H9 (cell line): ENCODE measurements at regions not wholly inside any gene's neighbourhood (a gene's known extent, or its start where the extent isn't known, plus 50 kb on each side); places are given as distances from the start of the nearest gene placed in this dataset.

Experiments used
- DNase-seq: peaks from one replicate; pipeline ENCODE4 v3.0.0-alpha.2; 2017
- H2AFZ ChIP-seq: one replicate; pipeline ENCODE4 v1.6.1; 2013; ENCODE audit warnings: mild to moderate bottlenecking, low read length, control low read depth, moderate library complexity
- H2AK5ac ChIP-seq: 2 replicates; pipeline ENCODE4 v1.6.1; 2013; ENCODE audit warnings: low read length, control low read depth, mixed read lengths; ENCODE audit not compliant: insufficient read length
- H2BK120ac ChIP-seq: one replicate; pipeline ENCODE4 v1.6.1; 2013; ENCODE audit warnings: low read depth, mild to moderate bottlenecking, low read length, control low read depth, inconsistent platforms; ENCODE audit not compliant: poor library complexity, severe bottlenecking
- H2BK12ac ChIP-seq: 2 replicates; pipeline ENCODE4 v1.6.1; 2013; ENCODE audit warnings: low read length, control low read depth, mixed read lengths, low read depth; ENCODE audit not compliant: insufficient read length
- H2BK15ac ChIP-seq: 2 replicates; pipeline ENCODE4 v1.6.1; 2013; ENCODE audit warnings: low read depth, low read length, control low read depth
- H2BK20ac ChIP-seq: one replicate; pipeline ENCODE4 v1.6.1; 2013; ENCODE audit warnings: low read depth, mild to moderate bottlenecking, low read length, control low read depth, inconsistent platforms; ENCODE audit not compliant: poor library complexity, severe bottlenecking
- H2BK5ac ChIP-seq: 2 replicates; pipeline ENCODE4 v1.6.1; 2013; ENCODE audit warnings: low read length, control low read depth, mixed read lengths; ENCODE audit not compliant: insufficient read length
- H3K14ac ChIP-seq: 2 replicates; pipeline ENCODE4 v1.6.1; 2013; ENCODE audit warnings: low read length, control low read depth; ENCODE audit not compliant: insufficient read depth
- H3K18ac ChIP-seq: 2 replicates; pipeline ENCODE4 v1.6.1; 2013; ENCODE audit warnings: low read depth, mild to moderate bottlenecking, mixed read lengths, low read length, control low read depth; ENCODE audit not compliant: insufficient read length
- H3K23ac ChIP-seq: 2 replicates; pipeline ENCODE4 v1.6.1; 2013; ENCODE audit warnings: low read length, control low read depth, mixed read lengths, low read depth; ENCODE audit not compliant: insufficient read length
- H3K23me2 ChIP-seq: 2 replicates; pipeline ENCODE4 v1.6.1; 2013; ENCODE audit warnings: low read depth, mild to moderate bottlenecking, mixed read lengths, low read length, control low read depth; ENCODE audit not compliant: insufficient read length, poor library complexity, severe bottlenecking
- H3K27ac ChIP-seq: 2 replicates; pipeline ENCODE4 v1.5.1; 2013; ENCODE audit warnings: low read length, control low read depth, mixed read lengths, low read depth; ENCODE audit not compliant: insufficient read length
- H3K27me3 ChIP-seq: 2 replicates; pipeline ENCODE4 v1.6.1; 2013; ENCODE audit warnings: low read length, control low read depth, inconsistent platforms; ENCODE audit not compliant: insufficient read depth
- H3K4ac ChIP-seq: 2 replicates; pipeline ENCODE4 v1.6.1; 2013; ENCODE audit warnings: low read depth, mild to moderate bottlenecking, control low read depth, inconsistent platforms, low read length, moderate library complexity
- H3K4me1 ChIP-seq: 2 replicates; pipeline ENCODE4 v1.6.1; 2013; ENCODE audit warnings: low read length, control low read depth, inconsistent platforms; ENCODE audit not compliant: insufficient read depth
- H3K4me2 ChIP-seq: 2 replicates; pipeline ENCODE4 v1.6.1; 2013; ENCODE audit warnings: low read length, control low read depth, mixed read lengths; ENCODE audit not compliant: insufficient read length, insufficient read depth
- H3K56ac ChIP-seq: 2 replicates; pipeline ENCODE4 v1.6.1; 2013; ENCODE audit warnings: low read depth, mild to moderate bottlenecking, mixed read lengths, low read length, control low read depth; ENCODE audit not compliant: insufficient read length
- H3K79me1 ChIP-seq: 2 replicates; pipeline ENCODE4 v1.6.1; 2013; ENCODE audit warnings: low read depth, mild to moderate bottlenecking, moderate library complexity, low read length, control low read depth, inconsistent platforms; ENCODE audit not compliant: insufficient read depth, poor library complexity, severe bottlenecking
- H3K79me2 ChIP-seq: 2 replicates; pipeline ENCODE4 v1.6.1; 2013; ENCODE audit warnings: low read length, control low read depth, inconsistent platforms; ENCODE audit not compliant: insufficient read depth
- H3K9ac ChIP-seq: 2 replicates; pipeline ENCODE4 v1.6.1; 2013; ENCODE audit warnings: low read length, control low read depth, mixed read lengths; ENCODE audit not compliant: insufficient read length; ENCODE audit errors: extremely low read depth
- H3K9me3 ChIP-seq: one replicate; pipeline ENCODE4 v1.6.1; 2013; ENCODE audit warnings: low read depth, low read length, inconsistent platforms; ENCODE audit not compliant: control insufficient read depth
- H3T11ph ChIP-seq: one replicate; pipeline ENCODE4 v1.6.1; 2013; ENCODE audit warnings: mild to moderate bottlenecking, low read length, control low read depth, inconsistent platforms
- H4K20me1 ChIP-seq: one replicate; pipeline ENCODE4 v1.6.1; 2013; ENCODE audit not compliant: control insufficient read depth, insufficient read length, insufficient read depth
- H4K5ac ChIP-seq: 2 replicates; pipeline ENCODE4 v1.6.1; 2013; ENCODE audit warnings: low read depth, mild to moderate bottlenecking, mixed read lengths, low read length, control low read depth; ENCODE audit not compliant: insufficient read length
- H4K8ac ChIP-seq: replicated peaks from 2 replicates; pipeline ENCODE4 v1.6.1; 2013; ENCODE audit warnings: low read length, control low read depth, mixed read lengths, low read depth; ENCODE audit not compliant: insufficient read length
- H4K91ac ChIP-seq: 2 replicates; pipeline ENCODE4 v1.6.1; 2013; ENCODE audit warnings: low read depth, mild to moderate bottlenecking, moderate library complexity, mixed read lengths, low read length, control low read depth; ENCODE audit not compliant: insufficient read length
- H3K27ac Mint-ChIP-seq, 3 experiments: 2 replicates in 2 of 3; 3 replicates in 1 of 3; pipeline ENCODE4 v1.8.0; 2020 to 2021; ENCODE audit warnings: mixed read lengths in 3 of 3, mild to moderate bottlenecking in 1 of 3, moderate library complexity in 1 of 3
- H3K27me3 Mint-ChIP-seq: 2 replicates; pipeline ENCODE4 v1.8.0; 2021; ENCODE audit warnings: low read depth, mild to moderate bottlenecking, moderate library complexity, mixed read lengths
- H3K36me3 Mint-ChIP-seq, 3 experiments: 2 replicates in 2 of 3; 3 replicates in 1 of 3; pipeline ENCODE4 v1.8.0; 2020 to 2021; ENCODE audit warnings: low read depth in 3 of 3, mixed read lengths in 3 of 3; ENCODE audit not compliant: insufficient read depth in 1 of 3
- H3K4me1 Mint-ChIP-seq, 2 experiments: 2 replicates each; pipeline ENCODE4 v1.8.0; 2020; ENCODE audit warnings: mixed read lengths in 2 of 2
- H3K4me3 Mint-ChIP-seq, 2 experiments: 2 replicates in 1 of 2; 3 replicates in 1 of 2; pipeline ENCODE4 v1.8.0; 2020 to 2021; ENCODE audit warnings: mild to moderate bottlenecking in 2 of 2, mixed read lengths in 2 of 2, moderate library complexity in 1 of 2
- H3K9me3 Mint-ChIP-seq, 2 experiments: 2 replicates in 1 of 2; 3 replicates in 1 of 2; pipeline ENCODE4 v1.8.0; 2020; ENCODE audit warnings: mild to moderate bottlenecking in 2 of 2, mixed read lengths in 2 of 2, moderate library complexity in 1 of 2
- CTCF ChIP-seq: fragments of 200-600 bp; sonication (generic); conservative IDR thresholded peaks from 3 replicates; pipeline ENCODE4 v1.8.0; 2021; ENCODE audit warnings: antibody characterized with exemption, mild to moderate bottlenecking
- WGBS: extraction: QIAGEN DNeasy Blood & Tissue Kit; methylation state at CpG from one replicate; pipeline ENCODE4 v1.1.7; 2013; ENCODE audit warnings: missing lambda C conversion rate, low lambda C conversion rate, mixed read lengths; ENCODE audit not compliant: insufficient read length; ENCODE audit errors: extremely low coverage; 5-methylcytosine and 5-hydroxymethylcytosine counted together

- H3K56ac ChIP-seq, result no peak overlapping the region
- no peaks in the 10 kb centered on the region for H3K27me3 ChIP-seq
- Mint-ChIP-seq H3K9me3 (peaks cover 2% of the 10 kb centered on the region in 2 experiments; a peak in 2 of 5 replicates), H3K27me3 (peaks cover 28% of the 10 kb centered on the region), H3K36me3 (no peaks in the 10 kb centered on the region), H3K4me3 (no peak overlapping the region), H3K4me1 (0 out of 4 replicates have a peak, but pooled peaks cover 0 to 3% of the 10 kb centered on the region in 2 experiments), H3K27ac (no peak overlapping the region)
- H2BK120ac ChIP-seq, result no peak overlapping the region
- no peak overlapping the region for H3K9ac ChIP-seq
- H2BK20ac ChIP-seq, result no peak overlapping the region
- DNase-seq, result peak; percentile 3
- no CpG with 5 or more reads among the region's 3 CpGs for WGBS
- no peaks in the 10 kb centered on the region for H3K23me2 ChIP-seq
- no peak overlapping the region for H2BK5ac ChIP-seq
- no peak overlapping the region for H2AFZ ChIP-seq
- no peaks in the 10 kb centered on the region for H3K79me2 ChIP-seq
- no peaks in the 10 kb centered on the region for H4K20me1 ChIP-seq
- no peak overlapping the region for H4K5ac ChIP-seq
- H3K4ac ChIP-seq, result no peak overlapping the region
- no peak overlapping the region for H3K27ac ChIP-seq
- no peak overlapping the region for H2BK15ac ChIP-seq
- no peak overlapping the region for H3K18ac ChIP-seq
- no peak for TF ChIP-seq CTCF
- no peak overlapping the region for H4K8ac ChIP-seq
- H3K23ac ChIP-seq, result no peak overlapping the region
- no peak overlapping the region for H2AK5ac ChIP-seq
- H3K4me1 ChIP-seq, result no peaks in the 10 kb centered on the region
- no peak overlapping the region for H3K14ac ChIP-seq
- no peak overlapping the region for H2BK12ac ChIP-seq
- no peaks in the 10 kb centered on the region for H3K79me1 ChIP-seq
- no peaks in the 10 kb centered on the region for H3K9me3 ChIP-seq
- no peak overlapping the region for H3T11ph ChIP-seq
- H4K91ac ChIP-seq, result no peak overlapping the region
- no peak overlapping the region for H3K4me2 ChIP-seq
These were observed 246.8 kb downstream of the NSG2 start for GRCh38 chr5:174292348-174292747.
